A549 (cell line): ENCODE measurements at regions not wholly inside any gene's neighbourhood (a gene's known extent, or its start where the extent isn't known, plus 50 kb on each side); places are given as distances from the start of the nearest gene placed in this dataset.

ENCODE experiments used
- CHD2 ChIP-seq: fragments of 150-350 bp; IDR thresholded peaks from 2 replicates; pipeline ENCODE4 v1.6.1; 2014; ENCODE audit warnings: low read length; ENCODE audit not compliant: partially characterized antibody
- HOXB13 ChIP-seq: fragments of 250-450 bp; sonication (Bioruptor Pico); IDR thresholded peaks from 2 replicates; pipeline ENCODE4 v1.5.0; 2020; ENCODE audit warnings: low read depth, mild to moderate bottlenecking, moderate library complexity
- JUN ChIP-seq, 2 experiments: fragments of >200 bp; sonication (Bioruptor Twin); formaldehyde crosslinking; IDR thresholded peaks; 2 replicates in 1 of 2; 3 replicates in 1 of 2; pipeline ENCODE4 v1.6.1; 2016 to 2017
- KDM5A ChIP-seq: fragments of 200-600 bp; sonication (generic); IDR thresholded peaks from 2 replicates; pipeline ENCODE4 v1.6.1; 2016; ENCODE audit warnings: antibody characterized with exemption, mild to moderate bottlenecking
- MYC ChIP-seq: IDR thresholded peaks from 2 replicates; pipeline ENCODE4 v1.6.1; 2012; ENCODE audit warnings: mild to moderate bottlenecking, inconsistent platforms, low read length, improper control_type of control experiment, borderline replicate concordance
- POLR2A ChIP-seq: IDR thresholded peaks from 2 replicates; pipeline ENCODE4 v1.6.1; 2012; ENCODE audit warnings: mild to moderate bottlenecking, low read length
- RAD21 ChIP-seq, 2 experiments: fragments of >200 bp in 1 of 2; sonication (Bioruptor Twin) in 1 of 2; formaldehyde crosslinking in 1 of 2; IDR thresholded peaks in 1 of 2; conservative IDR thresholded peaks in 1 of 2; 2 replicates in 1 of 2; 3 replicates in 1 of 2; pipeline ENCODE4 v1.6.1; 2012 to 2018; ENCODE audit warnings: inconsistent platforms in 1 of 2
- TF ChIP-seq, protein P1 (sequence below): IDR thresholded peaks from 2 replicates; pipeline ENCODE4 v1.6.1; 2012; ENCODE audit warnings: low read depth, borderline replicate concordance
- TF ChIP-seq, protein P2 (sequence below): fragments of 200-600 bp; sonication (generic); IDR thresholded peaks from 2 replicates; pipeline ENCODE4 v1.6.1; 2016; ENCODE audit warnings: antibody characterized with exemption, mild to moderate bottlenecking, moderate library complexity
- TF ChIP-seq, protein P3 (sequence below): fragments of >200 bp; sonication (Bioruptor Twin); formaldehyde crosslinking; IDR thresholded peaks from 3 replicates; pipeline ENCODE4 v1.5.1; 2016

DNA sequence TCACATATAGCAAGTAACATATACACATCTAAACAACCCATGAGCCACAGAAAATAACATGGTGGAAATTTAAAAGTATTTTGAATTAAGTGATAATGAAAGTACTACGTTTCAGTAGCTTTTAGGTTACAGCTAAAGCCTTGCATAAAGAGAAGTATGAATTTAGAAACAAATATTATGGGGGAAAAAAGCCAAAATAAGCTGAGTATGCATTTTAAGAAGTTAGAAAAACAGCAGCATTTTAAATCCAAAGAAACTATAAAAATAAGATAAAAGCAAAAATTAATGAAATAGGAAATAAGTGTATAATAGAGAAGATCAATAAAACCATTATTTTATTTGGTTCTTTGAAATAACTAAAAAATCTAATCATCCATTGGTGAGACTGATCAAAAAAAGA, 89.8 kb upstream of the ARHGEF7 start:
- no peak for TF ChIP-seq CHD2
- no peak for TF ChIP-seq HOXB13 (CRISPR knock-in tag)
- TF ChIP-seq, protein P1, sequence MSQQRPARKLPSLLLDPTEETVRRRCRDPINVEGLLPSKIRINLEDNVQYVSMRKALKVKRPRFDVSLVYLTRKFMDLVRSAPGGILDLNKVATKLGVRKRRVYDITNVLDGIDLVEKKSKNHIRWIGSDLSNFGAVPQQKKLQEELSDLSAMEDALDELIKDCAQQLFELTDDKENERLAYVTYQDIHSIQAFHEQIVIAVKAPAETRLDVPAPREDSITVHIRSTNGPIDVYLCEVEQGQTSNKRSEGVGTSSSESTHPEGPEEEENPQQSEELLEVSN, result no peak
- TF ChIP-seq KDM5A, result no peak
- TF ChIP-seq POLR2A, result no peak
- no peak for TF ChIP-seq JUN (IDR thresholded peaks at IDR 0.05)
- TF ChIP-seq, protein P2, sequence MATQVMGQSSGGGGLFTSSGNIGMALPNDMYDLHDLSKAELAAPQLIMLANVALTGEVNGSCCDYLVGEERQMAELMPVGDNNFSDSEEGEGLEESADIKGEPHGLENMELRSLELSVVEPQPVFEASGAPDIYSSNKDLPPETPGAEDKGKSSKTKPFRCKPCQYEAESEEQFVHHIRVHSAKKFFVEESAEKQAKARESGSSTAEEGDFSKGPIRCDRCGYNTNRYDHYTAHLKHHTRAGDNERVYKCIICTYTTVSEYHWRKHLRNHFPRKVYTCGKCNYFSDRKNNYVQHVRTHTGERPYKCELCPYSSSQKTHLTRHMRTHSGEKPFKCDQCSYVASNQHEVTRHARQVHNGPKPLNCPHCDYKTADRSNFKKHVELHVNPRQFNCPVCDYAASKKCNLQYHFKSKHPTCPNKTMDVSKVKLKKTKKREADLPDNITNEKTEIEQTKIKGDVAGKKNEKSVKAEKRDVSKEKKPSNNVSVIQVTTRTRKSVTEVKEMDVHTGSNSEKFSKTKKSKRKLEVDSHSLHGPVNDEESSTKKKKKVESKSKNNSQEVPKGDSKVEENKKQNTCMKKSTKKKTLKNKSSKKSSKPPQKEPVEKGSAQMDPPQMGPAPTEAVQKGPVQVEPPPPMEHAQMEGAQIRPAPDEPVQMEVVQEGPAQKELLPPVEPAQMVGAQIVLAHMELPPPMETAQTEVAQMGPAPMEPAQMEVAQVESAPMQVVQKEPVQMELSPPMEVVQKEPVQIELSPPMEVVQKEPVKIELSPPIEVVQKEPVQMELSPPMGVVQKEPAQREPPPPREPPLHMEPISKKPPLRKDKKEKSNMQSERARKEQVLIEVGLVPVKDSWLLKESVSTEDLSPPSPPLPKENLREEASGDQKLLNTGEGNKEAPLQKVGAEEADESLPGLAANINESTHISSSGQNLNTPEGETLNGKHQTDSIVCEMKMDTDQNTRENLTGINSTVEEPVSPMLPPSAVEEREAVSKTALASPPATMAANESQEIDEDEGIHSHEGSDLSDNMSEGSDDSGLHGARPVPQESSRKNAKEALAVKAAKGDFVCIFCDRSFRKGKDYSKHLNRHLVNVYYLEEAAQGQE, result no peak
- no peak for TF ChIP-seq MYC
- TF ChIP-seq, protein P3, sequence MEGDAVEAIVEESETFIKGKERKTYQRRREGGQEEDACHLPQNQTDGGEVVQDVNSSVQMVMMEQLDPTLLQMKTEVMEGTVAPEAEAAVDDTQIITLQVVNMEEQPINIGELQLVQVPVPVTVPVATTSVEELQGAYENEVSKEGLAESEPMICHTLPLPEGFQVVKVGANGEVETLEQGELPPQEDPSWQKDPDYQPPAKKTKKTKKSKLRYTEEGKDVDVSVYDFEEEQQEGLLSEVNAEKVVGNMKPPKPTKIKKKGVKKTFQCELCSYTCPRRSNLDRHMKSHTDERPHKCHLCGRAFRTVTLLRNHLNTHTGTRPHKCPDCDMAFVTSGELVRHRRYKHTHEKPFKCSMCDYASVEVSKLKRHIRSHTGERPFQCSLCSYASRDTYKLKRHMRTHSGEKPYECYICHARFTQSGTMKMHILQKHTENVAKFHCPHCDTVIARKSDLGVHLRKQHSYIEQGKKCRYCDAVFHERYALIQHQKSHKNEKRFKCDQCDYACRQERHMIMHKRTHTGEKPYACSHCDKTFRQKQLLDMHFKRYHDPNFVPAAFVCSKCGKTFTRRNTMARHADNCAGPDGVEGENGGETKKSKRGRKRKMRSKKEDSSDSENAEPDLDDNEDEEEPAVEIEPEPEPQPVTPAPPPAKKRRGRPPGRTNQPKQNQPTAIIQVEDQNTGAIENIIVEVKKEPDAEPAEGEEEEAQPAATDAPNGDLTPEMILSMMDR, result no peak
- TF ChIP-seq RAD21 (conservative IDR thresholded peaks at IDR 0.05 in 1 of 2, IDR thresholded peaks at IDR 0.05 in 1 of 2), result no peak
